Fibroblast of lung (primary cell): ENCODE measurements at regions not wholly inside any gene's neighbourhood (a gene's known extent, or its start where the extent isn't known, plus 50 kb on each side); places are given as distances from the start of the nearest gene placed in this dataset.
A peak's percentile ranks its signal among the peaks of the same experiment; 100 is the strongest.

ENCODE experiments used
- DNase-seq, 2 donors: peaks; one replicate each; pipeline versions ENCODE4 v3.0.0 to v3.0.0-alpha.2; 2010; ENCODE audit warnings: low read depth in 2 of 2
- H2AFZ ChIP-seq: 2 replicates; pipeline ENCODE4 v1.5.1; 2012; ENCODE audit warnings: low read length, control low read depth, inconsistent platforms
- H3K27ac ChIP-seq: 2 replicates; pipeline ENCODE4 v1.5.1; 2011; ENCODE audit warnings: low read length, control low read depth; ENCODE audit not compliant: insufficient read depth
- H3K27me3 ChIP-seq: 2 replicates; pipeline ENCODE4 v1.5.1; 2011; ENCODE audit warnings: mild to moderate bottlenecking, low read length; ENCODE audit not compliant: control insufficient read depth, insufficient read depth
- H3K36me3 ChIP-seq: 2 replicates; pipeline ENCODE4 v1.5.1; 2011; ENCODE audit warnings: low read length; ENCODE audit not compliant: control insufficient read depth, insufficient read depth
- H3K4me1 ChIP-seq: 2 replicates; pipeline ENCODE4 v1.5.1; 2011; ENCODE audit warnings: low read length; ENCODE audit not compliant: control insufficient read depth, insufficient read depth; ENCODE audit errors: extremely low read depth
- H3K4me2 ChIP-seq: 2 replicates; pipeline ENCODE4 v1.5.1; 2011; ENCODE audit warnings: low read length, control low read depth; ENCODE audit not compliant: insufficient read depth; ENCODE audit errors: extremely low read depth
- H3K4me3 ChIP-seq, 4 experiments: fragments of 200-600 bp in 1 of 4; sonication (generic) in 1 of 4; replicated peaks in 1 of 4; 2 replicates each; pipeline ENCODE4 v1.5.1; 2011 to 2016; ENCODE audit warnings: low read length in 4 of 4, low read depth in 3 of 4, mild to moderate bottlenecking in 3 of 4, control low read depth in 2 of 4, inconsistent platforms in 1 of 4, mixed read lengths in 1 of 4; ENCODE audit not compliant: insufficient read depth in 1 of 4; ENCODE audit errors: control extremely low read depth in 1 of 4
- H3K79me2 ChIP-seq: 2 replicates; pipeline ENCODE4 v1.5.1; 2012; ENCODE audit warnings: mild to moderate bottlenecking, low read length, inconsistent platforms; ENCODE audit not compliant: control insufficient read depth, insufficient read depth
- H3K9ac ChIP-seq: 2 replicates; pipeline ENCODE4 v1.5.1; 2011; ENCODE audit warnings: mild to moderate bottlenecking, low read length, control low read depth; ENCODE audit not compliant: insufficient read depth
- H3K9me3 ChIP-seq: 2 replicates; pipeline ENCODE4 v1.5.1; 2012; ENCODE audit warnings: low read depth, low read length; ENCODE audit not compliant: control insufficient read depth, insufficient read depth
- H4K20me1 ChIP-seq: 2 replicates; pipeline ENCODE4 v1.5.1; 2011; ENCODE audit warnings: low read length; ENCODE audit not compliant: control insufficient read depth, insufficient read depth; ENCODE audit errors: extremely low read depth
- EZH2 ChIP-seq: IDR thresholded peaks from 2 replicates; pipeline ENCODE4 v1.5.1; 2012; ENCODE audit warnings: low read length, control low read depth, mild to moderate bottlenecking; ENCODE audit errors: missing control alignments
- TF ChIP-seq, protein P1 (sequence below), 2 donors: IDR thresholded peaks in 1 of 2; conservative IDR thresholded peaks in 1 of 2; 1 replicate in 1 of 2; 2 replicates in 1 of 2; pipeline ENCODE4 v1.5.1; 2011 to 2012; ENCODE audit warnings: low read length in 2 of 2, control low read depth in 1 of 2, inconsistent platforms in 1 of 2, low read depth in 1 of 2, mild to moderate bottlenecking in 1 of 2

DNA sequence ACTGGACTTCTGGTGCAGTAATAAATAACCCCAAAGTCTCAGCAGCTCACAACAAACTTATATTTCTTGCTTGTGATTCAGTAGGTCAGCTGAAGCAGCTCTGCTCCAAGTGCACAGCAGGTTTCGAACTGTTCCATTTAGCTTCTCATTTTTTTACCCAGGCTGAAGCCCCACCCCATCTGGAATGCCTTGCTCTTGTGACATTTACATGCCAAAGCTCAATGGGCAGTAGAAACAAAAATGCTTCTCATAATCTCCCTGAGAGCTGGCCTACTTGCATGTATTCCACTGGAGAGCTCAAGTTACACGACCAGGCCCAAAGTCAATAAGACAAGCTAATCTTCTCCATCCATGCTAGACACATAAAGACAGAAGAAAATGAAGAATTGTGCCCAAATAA is 165.2 kb downstream of the HAO1 start:
- H3K4me2 ChIP-seq = no peak overlapping the region

DNA sequence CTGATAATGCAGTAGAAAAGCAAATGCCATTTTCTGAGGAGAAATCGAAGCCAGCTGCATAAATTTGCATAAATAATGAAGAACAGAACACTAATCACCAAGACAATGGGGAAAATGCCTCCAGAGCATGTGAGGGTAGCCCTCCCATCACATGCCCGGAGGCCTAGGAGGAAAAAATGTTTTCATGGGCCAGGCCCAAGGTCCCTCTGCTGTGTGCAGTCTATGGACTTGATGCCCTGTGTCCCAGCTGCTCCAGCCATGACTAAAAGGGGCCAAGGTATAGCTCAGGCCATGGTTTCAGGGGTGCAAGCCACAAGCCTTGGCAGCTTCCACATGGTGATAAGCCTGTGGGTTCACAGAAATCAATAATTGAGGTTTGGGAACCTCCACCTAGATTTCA is 164.1 kb downstream of the HAO1 start:
- Histone ChIP-seq H3K79me2 (no peaks in the 10 kb centered on the region), H3K4me1 (no peaks in the 10 kb centered on the region), H3K27ac (no peak overlapping the region), H4K20me1 (no peaks in the 10 kb centered on the region), H3K4me3 (no peak overlapping the region), H3K4me2 (no peak overlapping the region), H3K9ac (no peak overlapping the region), H3K9me3 (no peaks in the 10 kb centered on the region), H3K36me3 (no peaks in the 10 kb centered on the region), H2AFZ (no peak overlapping the region), H3K27me3 (no peaks in the 10 kb centered on the region)
- DNase-seq = no peak
- no peak for TF ChIP-seq EZH2
- TF ChIP-seq, protein P1, sequence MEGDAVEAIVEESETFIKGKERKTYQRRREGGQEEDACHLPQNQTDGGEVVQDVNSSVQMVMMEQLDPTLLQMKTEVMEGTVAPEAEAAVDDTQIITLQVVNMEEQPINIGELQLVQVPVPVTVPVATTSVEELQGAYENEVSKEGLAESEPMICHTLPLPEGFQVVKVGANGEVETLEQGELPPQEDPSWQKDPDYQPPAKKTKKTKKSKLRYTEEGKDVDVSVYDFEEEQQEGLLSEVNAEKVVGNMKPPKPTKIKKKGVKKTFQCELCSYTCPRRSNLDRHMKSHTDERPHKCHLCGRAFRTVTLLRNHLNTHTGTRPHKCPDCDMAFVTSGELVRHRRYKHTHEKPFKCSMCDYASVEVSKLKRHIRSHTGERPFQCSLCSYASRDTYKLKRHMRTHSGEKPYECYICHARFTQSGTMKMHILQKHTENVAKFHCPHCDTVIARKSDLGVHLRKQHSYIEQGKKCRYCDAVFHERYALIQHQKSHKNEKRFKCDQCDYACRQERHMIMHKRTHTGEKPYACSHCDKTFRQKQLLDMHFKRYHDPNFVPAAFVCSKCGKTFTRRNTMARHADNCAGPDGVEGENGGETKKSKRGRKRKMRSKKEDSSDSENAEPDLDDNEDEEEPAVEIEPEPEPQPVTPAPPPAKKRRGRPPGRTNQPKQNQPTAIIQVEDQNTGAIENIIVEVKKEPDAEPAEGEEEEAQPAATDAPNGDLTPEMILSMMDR (conservative IDR thresholded peaks at IDR 0.05 in 1 of 2, IDR thresholded peaks at IDR 0.05 in 1 of 2; ENCODE audit: low read depth in 1 of 2, low read length in 2 of 2) = no peak

More for the DNA sequence above, 165.2 kb downstream of the HAO1 start:
- H3K27ac ChIP-seq = no peak overlapping the region
- no peaks in the 10 kb centered on the region for H3K27me3 ChIP-seq
- H3K9ac ChIP-seq = no peak overlapping the region
- no peak for TF ChIP-seq EZH2
- TF ChIP-seq, protein P1 (conservative IDR thresholded peaks at IDR 0.05 in 1 of 2, IDR thresholded peaks at IDR 0.05 in 1 of 2; ENCODE audit: low read depth in 1 of 2, low read length in 2 of 2) = no peak
- H3K36me3 ChIP-seq = no peaks in the 10 kb centered on the region
- no peak overlapping the region for H3K4me3 ChIP-seq
- no peaks in the 10 kb centered on the region for H3K9me3 ChIP-seq
- DNase-seq = peak; percentile 39 to 64
- no peaks in the 10 kb centered on the region for H3K4me1 ChIP-seq
- H2AFZ ChIP-seq = no peak overlapping the region
- H4K20me1 ChIP-seq = no peaks in the 10 kb centered on the region
- H3K79me2 ChIP-seq = no peaks in the 10 kb centered on the region

- no peaks in the 10 kb centered on the region for H3K9me3 ChIP-seq
- no peak overlapping the region for H2AFZ ChIP-seq
- H3K9ac ChIP-seq = no peak overlapping the region
- H3K27ac ChIP-seq = no peak overlapping the region
- H3K79me2 ChIP-seq = no peaks in the 10 kb centered on the region
- H3K4me1 ChIP-seq = no peaks in the 10 kb centered on the region
- no peak for TF ChIP-seq EZH2
- TF ChIP-seq, protein P1 (conservative IDR thresholded peaks at IDR 0.05 in 1 of 2, IDR thresholded peaks at IDR 0.05 in 1 of 2; ENCODE audit: low read depth in 1 of 2, low read length in 2 of 2) = no peak
- no peak overlapping the region for H3K4me3 ChIP-seq
- no peaks in the 10 kb centered on the region for H3K27me3 ChIP-seq
- no peaks in the 10 kb centered on the region for H4K20me1 ChIP-seq
- peak; percentile 20 to 78 for DNase-seq
- no peaks in the 10 kb centered on the region for H3K36me3 ChIP-seq
- H3K4me2 ChIP-seq = no peak overlapping the region
These were observed 150.1 kb downstream of the HAO1 start for GRCh38 chr20:7790189-7790588.
